H1 (cell line): ENCODE measurements at regions not wholly inside any gene's neighbourhood (a gene's known extent, or its start where the extent isn't known, plus 50 kb on each side); places are given as distances from the start of the nearest gene placed in this dataset.
A peak's percentile ranks its signal among the peaks of the same experiment; 100 is the strongest.

Experiments
- ASH2L ChIP-seq: fragments of 200-600, 300-600 bp; sonication (generic); IDR thresholded peaks from one replicate; pipeline ENCODE4 v1.7.1; 2017; ENCODE audit warnings: low read length
- BACH1 ChIP-seq: IDR thresholded peaks from 2 replicates; pipeline ENCODE4 v1.6.1; 2012; ENCODE audit warnings: low read length, improper control_type of control experiment
- CBX5 ChIP-seq: fragments of 300-800, 300-1000 bp; sonication (generic); IDR thresholded peaks from 2 replicates; pipeline ENCODE4 v1.7.1; 2016; ENCODE audit warnings: antibody characterized with exemption, low read length, low read depth
- CBX8 ChIP-seq: fragments of 300-800, 300-1000 bp; sonication (generic); IDR thresholded peaks from 2 replicates; pipeline ENCODE4 v1.7.1; 2016; ENCODE audit warnings: low read depth, low read length, borderline replicate concordance
- CEBPB ChIP-seq: IDR thresholded peaks from 2 replicates; pipeline ENCODE4 v1.6.1; 2012; ENCODE audit warnings: low read depth, low read length
- CREB1 ChIP-seq: IDR thresholded peaks from 2 replicates; pipeline ENCODE4 v1.6.1; 2012; ENCODE audit warnings: inconsistent platforms
- CTBP2 ChIP-seq: IDR thresholded peaks from 2 replicates; pipeline ENCODE4 v1.7.0; 2011; ENCODE audit warnings: borderline replicate concordance, mild to moderate bottlenecking, moderate library complexity, mixed read lengths, low read length; ENCODE audit not compliant: insufficient read depth, insufficient read length
- CTCF ChIP-seq, 3 experiments: IDR thresholded peaks; 1 replicate in 2 of 3; 2 replicates in 1 of 3; pipeline versions ENCODE4 v1.5.1 to v1.6.1; 2011; ENCODE audit warnings: low read length in 3 of 3, mild to moderate bottlenecking in 3 of 3, inconsistent platforms in 2 of 3, low read depth in 1 of 3, moderate library complexity in 1 of 3; ENCODE audit not compliant: insufficient read depth in 1 of 3; ENCODE audit errors: control extremely low read depth in 1 of 3
- FOSL1 ChIP-seq: IDR thresholded peaks from 2 replicates; pipeline ENCODE4 v1.6.1; 2011; ENCODE audit warnings: mild to moderate bottlenecking, low read depth, low read length, moderate library complexity; ENCODE audit not compliant: insufficient read depth
- HDAC6 ChIP-seq: IDR thresholded peaks from one replicate; pipeline ENCODE4 v1.7.1; 2012; ENCODE audit warnings: low read depth, mild to moderate bottlenecking, inconsistent platforms, low read length, moderate library complexity
- KDM5A ChIP-seq: fragments of 200-600 bp; IDR thresholded peaks from 2 replicates; pipeline ENCODE4 v1.7.1; 2012; ENCODE audit warnings: mild to moderate bottlenecking, low read length, inconsistent platforms, mixed read lengths
- MAX ChIP-seq: IDR thresholded peaks from 2 replicates; pipeline ENCODE4 v1.6.1; 2012; ENCODE audit warnings: inconsistent platforms
- NRF1 ChIP-seq: IDR thresholded peaks from 2 replicates; pipeline ENCODE4 v1.6.1; 2011; ENCODE audit warnings: mild to moderate bottlenecking, low read depth, low read length, improper control_type of control experiment
- POU5F1 ChIP-seq: IDR thresholded peaks from 2 replicates; pipeline ENCODE4 v1.6.1; 2011; ENCODE audit warnings: low read depth, mild to moderate bottlenecking, low read length, moderate library complexity
- SIN3A ChIP-seq, 2 experiments: IDR thresholded peaks in 1 of 2; conservative IDR thresholded peaks in 1 of 2; 2 replicates each; pipeline ENCODE4 v1.6.1; 2011 to 2012; ENCODE audit warnings: low read length in 2 of 2, improper control_type of control experiment in 1 of 2, low read depth in 1 of 2, mild to moderate bottlenecking in 1 of 2
- SUZ12 ChIP-seq: fragments of 200-600 bp; sonication (generic); IDR thresholded peaks from 2 replicates; pipeline ENCODE4 v1.6.1; 2012; ENCODE audit warnings: mild to moderate bottlenecking, inconsistent platforms, low read length, moderate library complexity, mixed read lengths
- TEAD4 ChIP-seq: IDR thresholded peaks from 2 replicates; pipeline ENCODE4 v1.6.1; 2012; ENCODE audit warnings: low read depth, low read length, inconsistent platforms, mixed read lengths
- ZNF274 ChIP-seq: IDR thresholded peaks from 2 replicates; pipeline ENCODE4 v1.7.0; 2012; ENCODE audit warnings: low read length, borderline replicate concordance; ENCODE audit errors: extremely low read depth

- TF ChIP-seq SUZ12 (no peak), ZNF274 (no peak), POU5F1 (no peak), HDAC6 (no peak), NRF1 (no peak), CTBP2 (no peak), SIN3A (conservative IDR thresholded peaks at IDR 0.05 in 1 of 2, IDR thresholded peaks at IDR 0.05 in 1 of 2; ENCODE audit: low read depth in 1 of 2, low read length in 2 of 2) (no peak), KDM5A (no peak), BACH1 (no peak), CEBPB (0 out of 2 replicates have a peak, but pooled peaks have one; percentile 35), TEAD4 (peak; percentile 84), CREB1 (no peak), MAX (no peak), CBX8 (no peak), CBX5 (no peak), CTCF (IDR thresholded peaks at IDR 0.05; ENCODE audit: control extremely low read depth in 1 of 3, insufficient read depth in 1 of 3, low read depth in 1 of 3, low read length in 3 of 3) (no peak), FOSL1 (no peak), ASH2L (peak; percentile 99)
Measured at GRCh38 chr7:15839416-15840100, 153.1 kb upstream of the MEOX2 start (continued).
